Superior temporal gyrus (tissue), 1 donor: ENCODE measurements at regions not wholly inside any gene's neighbourhood (a gene's known extent, or its start where the extent isn't known, plus 50 kb on each side); places are given as distances from the start of the nearest gene placed in this dataset.

Experiments used
- DNase-seq: peaks from one replicate; pipeline ENCODE4 v3.0.0-alpha.2; 2016; ENCODE audit errors: extremely low spot score

- DNase-seq: no peak
These were observed 390.4 kb downstream of the SH3GL2 start for GRCh38 chr9:17969232-17969631.

- DNase-seq: no peak
These were observed 391.4 kb downstream of the SH3GL2 start for GRCh38 chr9:17970277-17970676.

- no peak for DNase-seq
These were observed 399.9 kb downstream of the SH3GL2 start for GRCh38 chr9:17978773-17979172.

- no peak for DNase-seq
These were observed 407.7 kb downstream of the SH3GL2 start for GRCh38 chr9:17986595-17986994.

GRCh38 chr9:17987189-17987588 is 408.3 kb downstream of the SH3GL2 start:
- no peak for DNase-seq

- DNase-seq: no peak
These were observed 409.6 kb downstream of the SH3GL2 start for GRCh38 chr9:17988489-17988888.

GRCh38 chr9:17990602-17991001 is 411.7 kb downstream of the SH3GL2 start:
- no peak for DNase-seq

- no peak for DNase-seq
These were observed 414.2 kb downstream of the SH3GL2 start for GRCh38 chr9:17993024-17993423.

- no peak for DNase-seq
These were observed 416.0 kb downstream of the SH3GL2 start for GRCh38 chr9:17994695-17995425.

GRCh38 chr9:17996728-17997127 is 417.9 kb downstream of the SH3GL2 start:
- DNase-seq: no peak

GRCh38 chr9:18002718-18003438 is 424.0 kb downstream of the SH3GL2 start:
- no peak for DNase-seq

GRCh38 chr9:18006591-18006990 is 427.7 kb downstream of the SH3GL2 start:
- DNase-seq: no peak

- DNase-seq: no peak
These were observed 428.8 kb downstream of the SH3GL2 start for GRCh38 chr9:18007621-18008020.

GRCh38 chr9:18009902-18010301 is 431.0 kb downstream of the SH3GL2 start:
- no peak for DNase-seq

GRCh38 chr9:18010492-18010891 is 431.6 kb downstream of the SH3GL2 start:
- no peak for DNase-seq

GRCh38 chr9:18012170-18012569 is 433.3 kb downstream of the SH3GL2 start:
- DNase-seq: no peak

- no peak for DNase-seq
These were observed 435.7 kb downstream of the SH3GL2 start for GRCh38 chr9:18014556-18014955.

GRCh38 chr9:18015116-18015515 is 436.2 kb downstream of the SH3GL2 start:
- DNase-seq: no peak

GRCh38 chr9:18017136-18017535 is 438.3 kb downstream of the SH3GL2 start:
- no peak for DNase-seq

- DNase-seq: no peak
These were observed 439.4 kb downstream of the SH3GL2 start for GRCh38 chr9:18018221-18018620.

GRCh38 chr9:18018661-18019060 is 439.8 kb downstream of the SH3GL2 start:
- DNase-seq: no peak

GRCh38 chr9:18020121-18020745 is 441.4 kb downstream of the SH3GL2 start:
- DNase-seq: no peak

GRCh38 chr9:18022642-18023041 is 443.8 kb downstream of the SH3GL2 start:
- no peak for DNase-seq
